IMR-90 (cell line): ENCODE measurements at regions not wholly inside any gene's neighbourhood (a gene's known extent, or its start where the extent isn't known, plus 50 kb on each side); places are given as distances from the start of the nearest gene placed in this dataset.

Source experiments
- ATAC-seq: fragments of 200-7000 bp; cut with Tn5 transposase; 2 replicates; pipeline ENCODE4 v1.9.1; 2020; ENCODE audit warnings: low read depth, mild to moderate bottlenecking, moderate library complexity
- BruUV-seq: library from RNA; stranded (reverse); fragments of 400-500 nt; replicated peaks from 2 replicates; lab custom pipeline; 2021; lab: Mats Ljungman, UMichigan
- CTCF ChIA-PET: fragments of 300-600 bp; formaldehyde crosslinking; extraction: SDS; loops from one replicate; lab custom pipeline; 2021; ENCODE audit warnings: antibody characterized with exemption; lab: Yijun Ruan, JAX
- POLR2A ChIA-PET: fragments of 300-600 bp; sonication (Branson Sonifier 250); formaldehyde crosslinking; loops from one replicate; lab custom pipeline; 2022; ENCODE audit warnings: antibody characterized with exemption; ENCODE audit not compliant: unreplicated experiment; lab: Charles Lee
- DNase-seq: peaks from one replicate; pipeline ENCODE4 v3.0.0; 2013
- H2AFZ ChIP-seq: replicated peaks from 2 replicates; pipeline ENCODE3; 2013; ENCODE audit warnings: low read length, mild to moderate bottlenecking; ENCODE audit not compliant: poor library complexity
- H2AK5ac ChIP-seq: 2 replicates; pipeline ENCODE4 v1.6.1; 2013; ENCODE audit warnings: low read depth, low read length, inconsistent platforms
- H2AK9ac ChIP-seq: replicated peaks from 2 replicates; pipeline ENCODE3; 2013; ENCODE audit warnings: mild to moderate bottlenecking, low read depth, low read length, moderate library complexity; ENCODE audit not compliant: poor library complexity
- H2BK120ac ChIP-seq: 2 replicates; pipeline ENCODE4 v1.6.1; 2013; ENCODE audit warnings: low read depth, low read length, inconsistent platforms
- H2BK15ac ChIP-seq: 3 replicates; pipeline ENCODE4 v1.6.1; 2013; ENCODE audit warnings: low read depth, low read length, inconsistent platforms
- H2BK20ac ChIP-seq: 2 replicates; pipeline ENCODE4 v1.6.1; 2013; ENCODE audit warnings: low read depth, mild to moderate bottlenecking, inconsistent platforms, low read length, moderate library complexity
- H2BK5ac ChIP-seq: 2 replicates; pipeline ENCODE4 v1.6.1; 2013; ENCODE audit warnings: mild to moderate bottlenecking, low read depth, low read length, inconsistent platforms; ENCODE audit not compliant: poor library complexity, severe bottlenecking
- H3K14ac ChIP-seq: replicated peaks from 2 replicates; pipeline ENCODE4 v1.6.1; 2013; ENCODE audit warnings: low read depth, low read length, inconsistent platforms
- H3K18ac ChIP-seq: 2 replicates; pipeline ENCODE4 v1.6.1; 2013; ENCODE audit warnings: low read depth, low read length, control low read depth
- H3K23ac ChIP-seq: 2 replicates; pipeline ENCODE4 v1.6.1; 2013; ENCODE audit warnings: low read depth, low read length, inconsistent platforms
- H3K27ac ChIP-seq: 2 replicates; pipeline ENCODE4 v1.5.1; 2013; ENCODE audit warnings: mild to moderate bottlenecking, control low read depth, low read length; ENCODE audit not compliant: insufficient read depth
- H3K27me3 ChIP-seq: 2 replicates; pipeline ENCODE4 v1.6.1; 2013; ENCODE audit warnings: low read length; ENCODE audit not compliant: control insufficient read depth, insufficient read depth
- H3K36me3 ChIP-seq: 2 replicates; pipeline ENCODE4 v1.6.1; 2013; ENCODE audit warnings: low read length, mixed read lengths; ENCODE audit not compliant: control insufficient read depth, insufficient read depth
- H3K4ac ChIP-seq: 2 replicates; pipeline ENCODE4 v1.6.1; 2013; ENCODE audit warnings: low read depth, low read length, inconsistent platforms
- H3K4me1 ChIP-seq: 2 replicates; pipeline ENCODE4 v1.6.1; 2013; ENCODE audit warnings: low read length, mixed read lengths; ENCODE audit not compliant: control insufficient read depth, insufficient read depth
- H3K4me2 ChIP-seq: 2 replicates; pipeline ENCODE4 v1.6.1; 2013; ENCODE audit warnings: low read depth, mild to moderate bottlenecking, control low read depth, low read length, moderate library complexity
- H3K4me3 ChIP-seq: 2 replicates; pipeline ENCODE4 v1.5.1; 2013; ENCODE audit warnings: low read depth, mild to moderate bottlenecking, control low read depth, low read length, moderate library complexity; ENCODE audit not compliant: insufficient read depth
- H3K56ac ChIP-seq: 2 replicates; pipeline ENCODE4 v1.6.1; 2013; ENCODE audit warnings: low read length, inconsistent platforms; ENCODE audit not compliant: insufficient read depth; ENCODE audit errors: extremely low read depth
- H3K79me1 ChIP-seq, 2 experiments: 2 replicates each; pipeline ENCODE4 v1.6.1; 2013; ENCODE audit warnings: low read length in 2 of 2, inconsistent platforms in 1 of 2, low read depth in 1 of 2
- H3K9ac ChIP-seq: 2 replicates; pipeline ENCODE4 v1.6.1; 2013; ENCODE audit warnings: low read depth, low read length, control low read depth
- H3K9me1 ChIP-seq: 2 replicates; pipeline ENCODE4 v1.6.1; 2013; ENCODE audit warnings: low read length, inconsistent platforms; ENCODE audit not compliant: insufficient read depth
- H3K9me3 ChIP-seq: 2 replicates; pipeline ENCODE4 v1.6.1; 2013; ENCODE audit warnings: low read length; ENCODE audit not compliant: control insufficient read depth, insufficient read depth
- H4K20me1 ChIP-seq: 2 replicates; pipeline ENCODE4 v1.6.1; 2013; ENCODE audit warnings: low read length, inconsistent platforms; ENCODE audit not compliant: insufficient read depth
- H4K5ac ChIP-seq: 2 replicates; pipeline ENCODE4 v1.6.1; 2013; ENCODE audit warnings: mild to moderate bottlenecking, low read depth, low read length, control low read depth
- H4K8ac ChIP-seq, 2 experiments: 2 replicates each; pipeline ENCODE4 v1.6.1; 2013; ENCODE audit warnings: low read depth in 2 of 2, low read length in 2 of 2, control low read depth in 1 of 2, inconsistent platforms in 1 of 2
- H4K91ac ChIP-seq: 2 replicates; pipeline ENCODE4 v1.6.1; 2013; ENCODE audit warnings: low read depth, low read length, inconsistent platforms; ENCODE audit not compliant: insufficient read depth
- BHLHE40 ChIP-seq: fragments of 150-350 bp; IDR thresholded peaks from 2 replicates; pipeline ENCODE4 v1.6.1; 2016; ENCODE audit warnings: mild to moderate bottlenecking, low read depth, low read length
- MXI1 ChIP-seq: IDR thresholded peaks from 2 replicates; pipeline ENCODE4 v1.6.1; 2012; ENCODE audit warnings: low read depth, mild to moderate bottlenecking, low read length, moderate library complexity, borderline replicate concordance
- WGBS, 2 experiments: methylation state at CpG; one replicate each; pipeline versions ENCODE4 v1.1.5 to v1.1.7; 2013; ENCODE audit warnings: missing lambda C conversion rate in 2 of 2; ENCODE audit not compliant: insufficient read length in 1 of 2; ENCODE audit errors: extremely low coverage in 2 of 2; 5-methylcytosine and 5-hydroxymethylcytosine counted together
- dilution Hi-C: fragments of 300-500 bp; cut with HindIII; formaldehyde crosslinking; loops from one replicate; pipeline ENCODE4 v1.14.3; 2018; ENCODE audit warnings: low sequenced_read_pairs; ENCODE audit not compliant: unreplicated experiment
- in situ Hi-C: fragments of 300-500 bp; cut with MboI; formaldehyde crosslinking; loops from 3 replicates; pipeline ENCODE4 v1.14.3; 2019; ENCODE audit warnings: low sequenced_read_pairs, inconsistent platforms, mixed read lengths
- intact Hi-C: fragments of 100-400 bp; cut with micrococcal nuclease; formaldehyde crosslinking; loops from 2 replicates; pipeline ENCODE4 v1.10.0; 2022

- no peak overlapping the region for H3K4me2 ChIP-seq
- no peak for TF ChIP-seq BHLHE40
- TF ChIP-seq MXI1, result no peak
- no peaks in the 10 kb centered on the region for H3K4me1 ChIP-seq
- dilution Hi-C loops, result no loop called here
- ATAC-seq (no peak), DNase-seq (no peak)
- CTCF ChIA-PET, result no interaction called here
- no CpG with 5 or more reads among the region's 5 CpGs for WGBS, 2 experiments
- no peaks in the 10 kb centered on the region for H4K20me1 ChIP-seq
- H3K79me1 ChIP-seq, result no peaks in the 10 kb centered on the region
- H3K9ac ChIP-seq, result no peak overlapping the region
- no peak overlapping the region for H3K18ac ChIP-seq
- no peak overlapping the region for H4K5ac ChIP-seq
- H3K23ac ChIP-seq, result no peak overlapping the region
- H3K14ac ChIP-seq, result no peak overlapping the region
- no peaks in the 10 kb centered on the region; the same call in 1 of the 2 replicates for H3K27me3 ChIP-seq
- H3K4me3 ChIP-seq, result no peak overlapping the region
- no peak overlapping the region for H3K27ac ChIP-seq
- H2AK5ac ChIP-seq, result no peak overlapping the region
- H2AFZ ChIP-seq, result no peak overlapping the region
- no peaks in the 10 kb centered on the region for H3K36me3 ChIP-seq
- H2BK20ac ChIP-seq, result no peak overlapping the region
- H2BK120ac ChIP-seq, result no peak overlapping the region
- H3K4ac ChIP-seq, result no peak overlapping the region
- H3K56ac ChIP-seq, result no peak overlapping the region
- no peak overlapping the region for H4K8ac ChIP-seq
- no peak overlapping the region for H2BK15ac ChIP-seq
- POLR2A ChIA-PET, result no interaction called here
- no peak overlapping the region for H4K91ac ChIP-seq
- intact Hi-C loops, result no loop called here
- no TSS peak for BruUV-seq
- in situ Hi-C loops, result no loop called here
- no peaks in the 10 kb centered on the region for H3K9me1 ChIP-seq
- H2AK9ac ChIP-seq, result no peak overlapping the region
- H3K9me3 ChIP-seq, result no peaks in the 10 kb centered on the region
- no peak overlapping the region for H2BK5ac ChIP-seq
Observed at GRCh38 chr17:14525551-14526455, 224.9 kb downstream of the HS3ST3B1 start.
